Neural cell (in vitro differentiated cells): ENCODE measurements at regions not wholly inside any gene's neighbourhood (a gene's known extent, or its start where the extent isn't known, plus 50 kb on each side); places are given as distances from the start of the nearest gene placed in this dataset.

Source experiments
- H2AFZ ChIP-seq: fragments of 200-600, 300-800 bp; sonication (generic), shearing (Covaris generic); 2 replicates; pipeline ENCODE4 v1.6.0; 2014; ENCODE audit warnings: low read depth, mild to moderate bottlenecking, antibody characterized with exemption, low read length, moderate library complexity
- H3F3A ChIP-seq: fragments of 200-600 bp; shearing (Covaris generic); 2 replicates; pipeline ENCODE4 v1.6.1; 2016; ENCODE audit warnings: mild to moderate bottlenecking, moderate library complexity, mixed read lengths, antibody characterized with exemption, low read length; ENCODE audit not compliant: insufficient read depth, poor library complexity, severe bottlenecking
- H3K27ac ChIP-seq: fragments of 200-600, 300-800 bp; sonication (generic), shearing (Covaris generic); 2 replicates; pipeline ENCODE4 v1.5.1; 2014; ENCODE audit warnings: mild to moderate bottlenecking, low read length, moderate library complexity
- H3K27me3 ChIP-seq: fragments of 300-800, 200-600 bp; sonication (generic), shearing (Covaris generic); 2 replicates; pipeline ENCODE4 v1.6.0; 2014; ENCODE audit warnings: mild to moderate bottlenecking, low read depth, low read length, moderate library complexity; ENCODE audit not compliant: insufficient read depth
- H3K36me3 ChIP-seq: fragments of 300-800, 200-600 bp; sonication (generic), shearing (Covaris generic); 2 replicates; pipeline ENCODE4 v1.5.1; 2014; ENCODE audit warnings: mild to moderate bottlenecking, antibody characterized with exemption, low read length, moderate library complexity; ENCODE audit not compliant: insufficient read depth
- H3K4me2 ChIP-seq: fragments of 300-800, 200-600 bp; sonication (generic), shearing (Covaris generic); 2 replicates; pipeline ENCODE4 v1.6.0; 2014; ENCODE audit warnings: mild to moderate bottlenecking, low read length
- H3K4me3 ChIP-seq: fragments of 300-800, 200-600 bp; sonication (generic), shearing (Covaris generic); 2 replicates; pipeline ENCODE4 v1.5.1; 2014; ENCODE audit warnings: mild to moderate bottlenecking, low read length, moderate library complexity
- H3K79me2 ChIP-seq: fragments of 200-600 bp; shearing (Covaris generic); replicated peaks from 2 replicates; pipeline ENCODE4 v1.6.0; 2014; ENCODE audit warnings: mild to moderate bottlenecking, low read length, moderate library complexity; ENCODE audit not compliant: insufficient read depth
- H3K9ac ChIP-seq: fragments of 300-800, 200-600 bp; sonication (generic), shearing (Covaris generic); 2 replicates; pipeline ENCODE4 v1.6.1; 2016; ENCODE audit warnings: mild to moderate bottlenecking, low read length, mixed read lengths
- H3K9me2 ChIP-seq: fragments of 200-600 bp; shearing (Covaris generic); 2 replicates; pipeline ENCODE4 v1.6.1; 2016; ENCODE audit warnings: mild to moderate bottlenecking, low read length, mixed read lengths; ENCODE audit not compliant: insufficient read depth
- H3K9me3 ChIP-seq: fragments of 200-600, 300-800 bp; sonication (generic), shearing (Covaris generic); 2 replicates; pipeline ENCODE4 v1.6.1; 2016; ENCODE audit warnings: mild to moderate bottlenecking, mixed run types, low read length, moderate library complexity, mixed read lengths
- H4K20me1 ChIP-seq: fragments of 200-600 bp; shearing (Covaris generic); 2 replicates; pipeline ENCODE4 v1.6.1; 2016; ENCODE audit warnings: mild to moderate bottlenecking, mixed run types; ENCODE audit not compliant: insufficient read depth
- CTCF ChIP-seq: fragments of 450-650 bp; IDR thresholded peaks from 2 replicates; pipeline ENCODE4 v1.5.1; 2014; ENCODE audit warnings: antibody characterized with exemption, mild to moderate bottlenecking, moderate library complexity; ENCODE audit not compliant: poor library complexity, severe bottlenecking
- EP300 ChIP-seq: fragments of 450-650 bp; conservative IDR thresholded peaks from 2 replicates; pipeline ENCODE4 v1.6.1; 2014; ENCODE audit warnings: antibody characterized with exemption, mild to moderate bottlenecking, moderate library complexity; ENCODE audit not compliant: poor library complexity, severe bottlenecking
- EZH2 ChIP-seq: fragments of 200-600, 300-800 bp; shearing (Covaris generic), sonication (generic); IDR thresholded peaks from 2 replicates; pipeline ENCODE4 v1.6.1; 2014; ENCODE audit warnings: antibody characterized with exemption, low read length, borderline replicate concordance, mild to moderate bottlenecking; ENCODE audit not compliant: insufficient read depth, poor library complexity, severe bottlenecking
- MXI1 ChIP-seq: fragments of 450-650 bp; conservative IDR thresholded peaks from 2 replicates; pipeline ENCODE4 v1.6.1; 2014; ENCODE audit warnings: antibody characterized with exemption, mild to moderate bottlenecking; ENCODE audit not compliant: poor library complexity, severe bottlenecking
- POLR2AphosphoS5 ChIP-seq: IDR thresholded peaks from 2 replicates; pipeline ENCODE4 v1.6.1; 2012
- RAD21 ChIP-seq: fragments of 450-650 bp; conservative IDR thresholded peaks from 2 replicates; pipeline ENCODE4 v1.6.1; 2014; ENCODE audit warnings: antibody characterized with exemption, mild to moderate bottlenecking, moderate library complexity
- REST ChIP-seq: IDR thresholded peaks from 2 replicates; pipeline ENCODE4 v1.6.1; 2012; ENCODE audit warnings: borderline replicate concordance
- SMC3 ChIP-seq: fragments of 450-650 bp; conservative IDR thresholded peaks from 2 replicates; pipeline ENCODE4 v1.6.1; 2014; ENCODE audit warnings: antibody characterized with exemption, mild to moderate bottlenecking, moderate library complexity; ENCODE audit not compliant: poor library complexity
- TAF1 ChIP-seq: IDR thresholded peaks from 2 replicates; pipeline ENCODE4 v1.6.1; 2012; ENCODE audit warnings: low read depth

GRCh38 chr17:13413001-13413400, 188.7 kb downstream of the HS3ST3A1 start:
- TF ChIP-seq POLR2AphosphoS5: no peak
- TF ChIP-seq SMC3: no peak
- no peak for TF ChIP-seq RAD21
- TF ChIP-seq EZH2: no peak
- TF ChIP-seq MXI1: no peak
- TF ChIP-seq REST: no peak
- no peak for TF ChIP-seq EP300
- no peak for TF ChIP-seq CTCF
- TF ChIP-seq TAF1: no peak
- Histone ChIP-seq H3K9ac (no peak overlapping the region), H3K79me2 (no peaks in the 10 kb centered on the region), H2AFZ (no peak overlapping the region), H3K9me2 (no peaks in the 10 kb centered on the region), H3K4me2 (no peak overlapping the region), H3K27me3 (no peaks in the 10 kb centered on the region), H3K4me3 (no peak overlapping the region), H3K9me3 (no peaks in the 10 kb centered on the region), H3F3A (no peaks in the 10 kb centered on the region), H4K20me1 (no peaks in the 10 kb centered on the region), H3K27ac (no peak overlapping the region), H3K36me3 (no peaks in the 10 kb centered on the region)

- H4K20me1 ChIP-seq: no peaks in the 10 kb centered on the region
- no peaks in the 10 kb centered on the region for H3K27me3 ChIP-seq
- H3K4me3 ChIP-seq: no peak overlapping the region
- H3K4me2 ChIP-seq: no peak overlapping the region
- H3K9me2 ChIP-seq: no peaks in the 10 kb centered on the region
- no peak overlapping the region for H2AFZ ChIP-seq
- no peak overlapping the region for H3K27ac ChIP-seq
- H3K36me3 ChIP-seq: no peaks in the 10 kb centered on the region
- no peaks in the 10 kb centered on the region for H3F3A ChIP-seq
- no peaks in the 10 kb centered on the region for H3K9me3 ChIP-seq
- H3K79me2 ChIP-seq: no peaks in the 10 kb centered on the region
- H3K9ac ChIP-seq: no peak overlapping the region
- TF ChIP-seq SMC3: no peak
- TF ChIP-seq REST: no peak
- TF ChIP-seq POLR2AphosphoS5: no peak
- TF ChIP-seq RAD21: no peak
- TF ChIP-seq EP300: no peak
- no peak for TF ChIP-seq CTCF
- no peak for TF ChIP-seq TAF1
Observed at GRCh38 chr17:13410874-13411273, 190.9 kb downstream of the HS3ST3A1 start.
